ENCODE measurements at regions not wholly inside any gene's neighbourhood (a gene's known extent, or its start where the extent isn't known, plus 50 kb on each side); places are given as distances from the start of the nearest gene placed in this dataset.
"Not testable (repeated sequence)": the region's sequence is repeated elsewhere in the genome, so short reads cannot be mapped to it uniquely, and the experiment has no call there.

DNA sequence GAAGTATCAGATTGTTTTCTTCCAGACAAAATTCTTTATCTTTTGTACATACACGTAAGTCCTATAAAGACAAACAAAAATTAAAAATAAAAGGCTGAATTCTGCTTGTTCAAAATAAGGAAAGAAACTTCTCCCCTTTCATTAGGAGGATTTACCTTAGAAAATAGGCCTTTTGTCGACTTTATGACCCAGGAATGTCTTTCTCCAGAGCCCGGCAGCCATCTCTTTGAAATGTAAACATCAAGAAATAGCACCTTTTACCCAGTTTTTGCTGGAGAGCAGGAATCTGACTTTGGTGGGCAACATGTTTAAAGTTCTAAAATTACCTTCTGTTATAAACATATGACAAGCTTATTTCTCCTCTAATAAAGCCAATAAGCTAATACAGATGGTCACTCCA is 373.0 kb upstream of the FTMT start:
- Histone ChIP-seq H3K4me1 (no peaks in the 10 kb centered on the region), H3K27me3 (no peaks in the 10 kb centered on the region), H3K9me3 (no peaks in the 10 kb centered on the region), H3K27ac (replicated peaks in 1 of 4) (no peak overlapping the region), H3K36me3 (no peaks in the 10 kb centered on the region), H3K4me3 (no peak overlapping the region)
- intact Hi-C loops (cut with DNase I), result no loop called here
- DNase-seq (ENCODE audit: extremely low spot score), result no peak
- TF ChIP-seq, protein P1, sequence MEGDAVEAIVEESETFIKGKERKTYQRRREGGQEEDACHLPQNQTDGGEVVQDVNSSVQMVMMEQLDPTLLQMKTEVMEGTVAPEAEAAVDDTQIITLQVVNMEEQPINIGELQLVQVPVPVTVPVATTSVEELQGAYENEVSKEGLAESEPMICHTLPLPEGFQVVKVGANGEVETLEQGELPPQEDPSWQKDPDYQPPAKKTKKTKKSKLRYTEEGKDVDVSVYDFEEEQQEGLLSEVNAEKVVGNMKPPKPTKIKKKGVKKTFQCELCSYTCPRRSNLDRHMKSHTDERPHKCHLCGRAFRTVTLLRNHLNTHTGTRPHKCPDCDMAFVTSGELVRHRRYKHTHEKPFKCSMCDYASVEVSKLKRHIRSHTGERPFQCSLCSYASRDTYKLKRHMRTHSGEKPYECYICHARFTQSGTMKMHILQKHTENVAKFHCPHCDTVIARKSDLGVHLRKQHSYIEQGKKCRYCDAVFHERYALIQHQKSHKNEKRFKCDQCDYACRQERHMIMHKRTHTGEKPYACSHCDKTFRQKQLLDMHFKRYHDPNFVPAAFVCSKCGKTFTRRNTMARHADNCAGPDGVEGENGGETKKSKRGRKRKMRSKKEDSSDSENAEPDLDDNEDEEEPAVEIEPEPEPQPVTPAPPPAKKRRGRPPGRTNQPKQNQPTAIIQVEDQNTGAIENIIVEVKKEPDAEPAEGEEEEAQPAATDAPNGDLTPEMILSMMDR (IDR thresholded peaks at IDR 0.05), result no peak
- TF ChIP-seq POLR2AphosphoS5 (IDR thresholded peaks at IDR 0.05), result no peak
- TF ChIP-seq EP300 (IDR thresholded peaks at IDR 0.05), result no peak
- no peak for TF ChIP-seq POLR2A (IDR thresholded peaks at IDR 0.05; ENCODE audit: low read depth)
- 72% methylated on average over 3 of the region's 3 CpGs for WGBS

DNA sequence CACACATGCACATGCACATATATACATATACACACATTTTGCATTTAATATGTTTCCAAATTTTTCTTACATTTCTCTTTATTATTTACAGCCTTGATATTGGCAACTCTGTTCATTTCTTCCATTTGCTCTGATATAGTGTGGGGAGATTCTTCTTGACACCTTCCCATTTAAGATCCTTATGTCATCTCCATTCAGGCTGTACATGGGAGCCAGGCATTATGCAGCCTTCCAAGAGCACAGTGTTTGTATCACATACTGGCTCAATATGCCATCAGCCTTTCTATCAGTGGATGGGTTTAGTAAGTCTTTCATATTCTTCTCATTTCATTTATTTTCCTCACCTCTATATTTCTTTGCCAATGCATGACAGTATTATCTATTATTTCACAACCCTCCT is 372.3 kb upstream of the FTMT start:
- no peaks in the 10 kb centered on the region for H3K36me3 ChIP-seq
- no peaks in the 10 kb centered on the region for H3K9me3 ChIP-seq
- intact Hi-C loops (cut with DNase I), result no loop called here
- TF ChIP-seq EP300 (IDR thresholded peaks at IDR 0.05), result no peak
- no peak for TF ChIP-seq POLR2A (IDR thresholded peaks at IDR 0.05; ENCODE audit: low read depth)
- TF ChIP-seq, protein P1 (IDR thresholded peaks at IDR 0.05), result no peak
- no peak for TF ChIP-seq POLR2AphosphoS5 (IDR thresholded peaks at IDR 0.05)
- no peak for DNase-seq (ENCODE audit: extremely low spot score)
- H3K4me1 ChIP-seq, result no peaks in the 10 kb centered on the region
- H3K27ac ChIP-seq (replicated peaks in 1 of 4), result no peak overlapping the region
- no peaks in the 10 kb centered on the region for H3K27me3 ChIP-seq
- no peak overlapping the region for H3K4me3 ChIP-seq

DNA sequence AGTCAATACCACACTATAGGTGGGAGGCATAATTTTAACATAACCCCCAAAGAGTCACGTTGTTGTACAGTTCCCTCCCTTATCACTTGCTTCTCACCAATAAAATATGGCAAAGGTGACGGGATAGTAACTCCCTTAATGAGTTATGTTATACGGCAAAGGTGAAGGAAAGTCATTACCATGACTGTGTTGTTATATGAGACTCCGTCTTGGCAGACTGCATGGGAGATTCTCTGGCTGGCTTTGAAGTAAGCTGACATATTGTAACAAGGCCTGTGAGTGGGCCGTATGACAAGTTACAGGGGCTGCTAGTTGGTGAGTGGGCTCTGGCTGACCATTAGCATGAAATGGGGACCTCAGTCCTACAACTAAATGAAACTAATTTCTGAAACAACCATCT is 366.4 kb upstream of the FTMT start:
- intact Hi-C loops (cut with DNase I), result no loop called here
- Histone ChIP-seq H3K27ac (replicated peaks in 1 of 4) (no peak overlapping the region), H3K4me1 (no peaks in the 10 kb centered on the region), H3K27me3 (no peaks in the 10 kb centered on the region), H3K4me3 (no peak overlapping the region), H3K36me3 (no peaks in the 10 kb centered on the region), H3K9me3 (no peaks in the 10 kb centered on the region)
- DNase-seq (ENCODE audit: extremely low spot score), result no peak
- WGBS, result 66% methylated on average over 5 of the region's 5 CpGs
- TF ChIP-seq POLR2A (IDR thresholded peaks at IDR 0.05; ENCODE audit: low read depth) (no peak), POLR2AphosphoS5 (IDR thresholded peaks at IDR 0.05) (no peak), EP300 (IDR thresholded peaks at IDR 0.05) (no peak)
- TF ChIP-seq, protein P1 (IDR thresholded peaks at IDR 0.05), result no peak

DNA sequence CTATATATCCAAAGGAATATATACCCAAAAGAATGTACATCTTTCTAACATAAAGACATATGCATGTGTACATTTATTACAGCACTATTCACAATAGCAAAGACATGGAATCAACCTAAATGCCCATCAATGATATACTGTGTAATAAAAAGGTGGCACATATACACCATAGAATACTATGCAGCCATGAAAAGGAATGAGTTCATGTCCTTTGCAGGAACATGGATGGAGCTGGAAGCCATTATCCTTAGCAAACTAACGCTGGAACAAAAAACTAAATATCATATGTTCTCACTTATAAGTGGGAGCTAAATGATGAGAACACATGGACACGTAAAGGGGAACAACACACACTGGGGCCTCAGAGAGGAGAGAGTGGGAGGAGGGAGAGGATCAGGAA is 365.7 kb upstream of the FTMT start:
- H3K4me3 ChIP-seq; DNase-seq (ENCODE audit: extremely low spot score); intact Hi-C loops (cut with DNase I); H3K27me3 ChIP-seq; H3K36me3 ChIP-seq; H3K9me3 ChIP-seq; H3K27ac ChIP-seq (replicated peaks in 1 of 4); H3K4me1 ChIP-seq: not testable (repeated sequence)
- 95% methylated on average over 2 of the region's 2 CpGs for WGBS

DNA sequence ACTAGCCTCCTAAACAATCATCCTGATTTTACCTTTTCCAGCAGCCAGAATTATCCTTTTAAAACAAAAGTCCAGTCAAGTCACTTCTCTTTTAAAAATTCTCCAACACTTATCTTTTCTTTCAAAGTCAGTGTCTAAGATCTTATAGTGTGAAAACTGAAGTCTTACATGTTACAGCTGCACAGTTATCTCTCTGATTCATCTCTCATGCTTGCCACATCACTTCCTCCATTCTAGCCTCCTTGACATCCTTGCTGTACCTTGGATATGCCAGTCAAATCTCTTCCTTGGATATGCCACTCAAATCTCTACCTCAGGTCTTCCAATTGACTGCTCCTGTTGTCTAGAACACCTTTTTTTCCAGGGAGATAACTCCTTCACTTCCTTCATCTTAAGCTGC is 361.7 kb upstream of the FTMT start:
- TF ChIP-seq POLR2AphosphoS5 (IDR thresholded peaks at IDR 0.05), result no peak
- TF ChIP-seq, protein P1 (IDR thresholded peaks at IDR 0.05), result no peak
- no peak for TF ChIP-seq POLR2A (IDR thresholded peaks at IDR 0.05; ENCODE audit: low read depth)
- no peak for TF ChIP-seq EP300 (IDR thresholded peaks at IDR 0.05)
- DNase-seq (ENCODE audit: extremely low spot score), result no peak
- intact Hi-C loops (cut with DNase I), result no loop called here
- no peaks in the 10 kb centered on the region for H3K4me1 ChIP-seq
- H3K27me3 ChIP-seq, result no peaks in the 10 kb centered on the region
- no peaks in the 10 kb centered on the region for H3K36me3 ChIP-seq
- no peaks in the 10 kb centered on the region for H3K9me3 ChIP-seq
- no peak overlapping the region for H3K27ac ChIP-seq (replicated peaks in 1 of 4)
- no peak overlapping the region for H3K4me3 ChIP-seq
